ENCODE measurements at regions not wholly inside any gene's neighbourhood (a gene's known extent, or its start where the extent isn't known, plus 50 kb on each side); places are given as distances from the start of the nearest gene placed in this dataset.

GRCh38 chr13:30030141-30030750, 179.8 kb upstream of the UBL3 start:
- DNase-seq (ENCODE audit: low spot score): no peak

- DNase-seq (ENCODE audit: low spot score): no peak
These were observed 177.4 kb upstream of the UBL3 start for GRCh38 chr13:30027569-30028455.

- no peak for DNase-seq (ENCODE audit: low spot score)
These were observed 176.5 kb upstream of the UBL3 start for GRCh38 chr13:30026909-30027308.

- DNase-seq (ENCODE audit: low spot score): no peak
These were observed 175.7 kb upstream of the UBL3 start for GRCh38 chr13:30026093-30026492.

- no peak for DNase-seq (ENCODE audit: low spot score)
These were observed 174.9 kb upstream of the UBL3 start for GRCh38 chr13:30025351-30025750.

- no peak for DNase-seq (ENCODE audit: low spot score)
These were observed 173.9 kb upstream of the UBL3 start for GRCh38 chr13:30024125-30024865.

- DNase-seq (ENCODE audit: low spot score): no peak
These were observed 172.9 kb upstream of the UBL3 start for GRCh38 chr13:30023196-30023895.

- DNase-seq (ENCODE audit: low spot score): no peak
These were observed 172.4 kb upstream of the UBL3 start for GRCh38 chr13:30022796-30023195.

- no peak for DNase-seq (ENCODE audit: low spot score)
These were observed 171.8 kb upstream of the UBL3 start for GRCh38 chr13:30022256-30022655.

- DNase-seq (ENCODE audit: low spot score): no peak
These were observed 171.2 kb upstream of the UBL3 start for GRCh38 chr13:30021611-30022010.

GRCh38 chr13:30020726-30021312, 170.4 kb upstream of the UBL3 start:
- no peak for DNase-seq (ENCODE audit: low spot score)

- DNase-seq (ENCODE audit: low spot score): no peak
These were observed 169.5 kb upstream of the UBL3 start for GRCh38 chr13:30019648-30020626.

GRCh38 chr13:30017880-30018279, 167.5 kb upstream of the UBL3 start:
- DNase-seq (ENCODE audit: low spot score): no peak

GRCh38 chr13:30016398-30016797, 166.0 kb upstream of the UBL3 start:
- no peak for DNase-seq (ENCODE audit: low spot score)

- no peak for DNase-seq (ENCODE audit: low spot score)
These were observed 159.0 kb upstream of the UBL3 start for GRCh38 chr13:30009411-30009810.

GRCh38 chr13:30006246-30006645, 155.8 kb upstream of the UBL3 start:
- no peak for DNase-seq (ENCODE audit: low spot score)

- no peak for DNase-seq (ENCODE audit: low spot score)
These were observed 153.8 kb upstream of the UBL3 start for GRCh38 chr13:30004204-30004603.

- DNase-seq (ENCODE audit: low spot score): no peak
These were observed 152.2 kb upstream of the UBL3 start for GRCh38 chr13:30002577-30002976.

- DNase-seq (ENCODE audit: low spot score): no peak
These were observed 150.0 kb upstream of the UBL3 start for GRCh38 chr13:30000370-30000765.

- DNase-seq (ENCODE audit: low spot score): no peak
These were observed 149.3 kb upstream of the UBL3 start for GRCh38 chr13:29999492-30000369.

All from hematopoietic multipotent progenitor cell treated with erythropoietin and hydrocortisone succinate and interleukin-3 and kit ligand, for 17 days (in vitro differentiated cells).